Retina (tissue), 1 donor: ENCODE measurements at regions not wholly inside any gene's neighbourhood (a gene's known extent, or its start where the extent isn't known, plus 50 kb on each side); places are given as distances from the start of the nearest gene placed in this dataset.

Experiments
- DNase-seq: peaks from one replicate; pipeline ENCODE4 v3.0.0-alpha.2; 2016

DNA sequence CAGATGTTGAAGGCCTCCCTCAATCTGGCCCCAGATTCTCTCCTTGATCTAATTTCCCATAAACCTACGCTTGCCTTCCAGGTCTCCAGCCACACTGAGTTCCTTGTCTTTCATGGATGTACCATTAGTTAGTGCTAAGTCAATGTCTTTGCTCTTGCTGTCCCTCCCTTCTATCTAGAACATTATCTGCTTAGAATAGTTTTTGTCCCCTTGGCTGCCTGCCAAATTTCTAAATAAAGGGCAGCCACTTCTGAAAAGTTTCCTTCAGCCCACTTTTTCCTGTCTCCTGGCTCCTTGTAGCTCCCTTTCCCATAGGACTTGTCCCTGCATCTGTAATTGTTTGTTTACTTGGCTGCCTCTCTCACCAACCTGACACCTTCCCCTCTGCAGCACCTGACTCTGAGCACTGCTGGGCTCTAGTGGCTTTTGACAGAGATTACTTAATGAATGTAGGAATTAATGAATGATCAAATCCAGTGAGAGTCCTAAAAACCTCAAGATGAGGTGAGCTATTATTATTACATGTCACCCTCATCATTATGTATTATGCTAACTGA is 58.3 kb downstream of the CXCL12 start:
- no peak for DNase-seq

DNA sequence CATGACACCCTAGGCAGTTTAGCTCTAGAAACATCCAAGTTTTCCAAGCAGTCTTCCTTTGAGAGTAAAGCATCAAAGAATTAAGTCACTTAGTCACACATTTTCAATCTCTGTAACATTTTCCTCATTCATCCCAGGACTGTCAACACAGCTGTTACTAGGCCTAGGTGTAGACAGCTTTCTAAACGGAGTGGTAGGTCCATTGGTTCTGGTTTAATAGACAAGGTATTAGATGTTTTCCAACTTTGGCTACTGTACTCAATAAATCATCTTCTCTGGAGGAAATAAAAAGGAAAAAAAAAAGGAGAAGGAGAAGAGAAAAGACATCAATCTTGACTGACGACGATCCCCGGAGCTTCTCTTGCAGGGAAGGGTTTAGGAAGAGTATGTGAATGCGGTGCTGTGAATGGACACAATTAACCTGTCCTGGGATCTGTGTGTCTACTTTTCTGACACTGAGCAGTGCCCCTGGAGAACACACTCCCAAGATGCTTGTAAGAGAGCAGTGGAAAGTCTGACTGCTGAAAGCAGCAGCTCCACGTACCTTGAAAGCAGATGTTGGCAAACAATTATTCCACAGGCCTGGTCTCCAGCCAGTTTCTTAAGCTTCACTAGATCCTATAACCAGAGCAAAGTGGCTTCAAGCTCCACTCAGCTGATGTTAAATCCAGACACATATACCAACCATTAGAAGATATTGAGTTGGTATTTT is 59.1 kb downstream of the CXCL12 start:
- no peak for DNase-seq

DNA sequence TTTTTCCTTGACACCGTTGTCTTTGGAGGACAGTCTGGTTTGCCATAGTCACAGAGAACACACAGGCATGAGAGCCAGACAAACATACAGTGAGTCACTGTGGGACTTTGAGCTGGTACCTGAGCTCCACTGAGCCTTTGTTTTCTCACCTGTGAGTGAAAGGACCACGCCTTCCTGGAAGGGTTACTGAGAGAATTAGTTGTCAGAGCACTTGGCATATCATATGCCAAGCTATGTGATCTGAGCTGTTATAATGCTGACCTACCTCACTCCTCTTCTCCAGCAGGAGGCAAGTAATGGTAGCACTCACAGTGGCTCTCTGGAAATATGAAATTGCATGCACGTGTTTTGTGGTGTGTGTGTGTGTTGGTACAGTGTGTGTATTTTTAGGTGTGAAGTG is 59.7 kb downstream of the CXCL12 start:
- no peak for DNase-seq

DNA sequence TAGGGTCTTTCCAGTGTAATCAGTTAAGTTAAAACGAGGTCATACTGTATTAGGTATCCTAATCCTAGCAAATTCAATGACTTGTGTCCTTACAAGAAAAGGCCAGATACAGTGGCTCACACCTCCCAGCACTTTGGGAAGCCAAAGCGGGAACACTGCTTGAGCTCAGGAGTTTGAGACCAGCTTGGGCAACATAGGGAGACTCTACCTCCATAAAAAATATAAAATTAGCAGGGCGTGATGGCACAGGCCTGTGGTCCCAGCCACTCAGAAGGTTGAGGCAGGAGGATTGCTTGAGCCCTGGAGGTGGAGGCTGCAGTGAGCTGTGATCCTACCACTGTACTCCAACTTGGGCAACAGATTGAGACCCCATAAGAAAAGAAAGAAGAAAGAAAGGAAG is 61.1 kb downstream of the CXCL12 start:
- DNase-seq = no peak

DNA sequence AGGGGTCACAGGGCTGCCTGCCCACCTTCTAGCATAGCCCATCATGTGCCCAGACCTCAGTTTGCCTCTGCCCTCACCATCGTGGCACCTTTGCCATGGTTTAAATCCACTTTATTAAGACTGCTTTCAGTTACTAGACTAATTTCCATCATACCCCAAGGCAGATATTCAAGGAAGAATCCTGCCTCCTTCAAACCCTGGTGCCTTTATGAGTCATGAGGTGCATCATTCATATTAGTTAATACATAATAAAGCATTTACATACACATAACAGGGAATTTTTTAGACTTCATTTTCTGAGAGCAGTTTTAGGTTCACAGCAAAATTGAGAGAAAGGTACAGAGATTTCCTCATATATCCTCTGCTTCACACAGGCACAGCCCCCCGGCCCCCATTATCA is 62.8 kb downstream of the CXCL12 start:
- no peak for DNase-seq

DNA sequence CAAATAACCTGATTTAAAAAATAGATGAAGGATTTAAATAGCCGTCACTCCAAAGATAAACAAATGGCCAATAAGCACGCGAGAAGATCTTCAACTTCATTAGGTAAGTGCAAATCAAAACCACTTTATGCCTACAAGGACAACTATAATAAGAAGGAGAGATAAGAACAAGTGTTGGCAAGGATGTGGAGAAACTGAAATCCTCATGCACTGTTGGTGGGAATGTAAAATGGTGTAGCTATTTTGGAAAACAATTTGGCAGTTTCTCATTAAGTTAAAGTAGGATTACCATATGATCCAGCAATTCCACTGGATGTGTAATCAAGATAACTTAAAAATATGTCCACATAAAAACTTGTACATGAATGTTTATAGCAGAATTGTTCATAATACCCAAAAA is 64.1 kb downstream of the CXCL12 start:
- no peak for DNase-seq

DNA sequence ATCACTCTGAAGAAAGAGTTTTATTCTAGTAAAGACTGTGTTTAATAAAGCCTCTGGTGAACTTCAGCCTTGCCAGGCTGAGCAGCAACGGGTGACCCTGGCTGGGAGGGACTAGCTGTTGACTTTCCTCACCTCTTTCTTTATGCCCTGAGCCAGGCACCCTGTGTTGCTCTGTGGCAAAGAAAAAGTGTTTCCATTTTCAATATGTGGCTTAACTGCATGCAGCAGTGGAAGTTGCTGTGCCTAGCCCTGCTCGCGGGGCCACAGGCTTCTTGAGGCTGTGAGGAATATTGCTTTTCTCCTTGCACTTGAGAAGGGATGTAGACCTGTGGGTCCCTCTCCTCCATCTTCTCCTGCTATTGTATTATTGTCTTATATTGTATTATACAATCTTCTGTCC is 67.0 kb downstream of the CXCL12 start:
- no peak for DNase-seq

DNA sequence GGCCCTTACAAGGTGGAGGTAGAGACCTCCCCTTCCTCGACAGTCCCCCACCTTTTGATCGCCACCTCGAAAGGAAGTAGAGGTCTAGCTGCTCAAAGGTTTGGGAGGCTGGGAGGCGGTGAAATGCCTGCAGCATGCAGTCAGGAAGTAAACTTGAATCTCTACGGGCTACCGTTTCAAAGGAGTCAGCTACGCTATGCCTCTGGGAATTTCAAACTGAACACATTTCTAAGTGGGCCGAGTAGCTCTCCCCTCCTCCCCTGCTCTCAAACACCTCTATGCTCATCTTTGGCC is 68.0 kb downstream of the CXCL12 start:
- DNase-seq = no peak

DNA sequence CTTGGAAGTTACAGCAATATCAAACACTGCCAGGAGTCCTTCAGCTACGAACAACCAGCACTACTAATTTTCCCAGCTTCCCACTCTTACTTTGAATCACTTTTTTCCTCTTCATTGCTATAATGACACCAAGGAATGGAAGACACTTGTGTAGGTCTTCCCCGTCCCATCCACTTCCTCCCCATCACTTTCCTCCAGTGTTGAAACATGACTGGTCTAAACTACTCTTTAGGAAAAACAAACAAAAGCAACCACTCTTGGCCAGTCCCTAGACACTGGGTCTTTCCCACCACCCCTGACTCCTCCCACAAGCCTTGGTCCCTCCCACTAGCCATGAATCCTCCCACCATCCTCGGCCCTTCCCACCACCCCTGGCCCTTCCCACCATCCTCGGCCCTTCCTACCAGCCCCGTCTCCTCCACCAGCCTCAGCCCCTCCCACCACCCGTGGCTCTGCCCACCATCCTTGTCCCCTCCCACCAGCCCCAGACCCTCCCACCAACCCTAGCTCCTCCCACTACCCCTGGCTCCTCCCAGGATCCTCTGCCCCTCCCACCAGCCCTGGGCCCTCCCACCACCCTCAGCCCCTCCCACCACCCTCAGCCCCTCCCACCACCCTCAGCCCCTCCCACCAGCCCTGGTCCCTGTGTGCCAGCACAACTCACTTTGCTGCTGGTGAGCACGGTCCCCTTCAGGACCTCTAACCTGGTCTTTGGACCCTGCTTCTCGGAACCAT is 68.5 kb downstream of the CXCL12 start:
- DNase-seq = no peak

DNA sequence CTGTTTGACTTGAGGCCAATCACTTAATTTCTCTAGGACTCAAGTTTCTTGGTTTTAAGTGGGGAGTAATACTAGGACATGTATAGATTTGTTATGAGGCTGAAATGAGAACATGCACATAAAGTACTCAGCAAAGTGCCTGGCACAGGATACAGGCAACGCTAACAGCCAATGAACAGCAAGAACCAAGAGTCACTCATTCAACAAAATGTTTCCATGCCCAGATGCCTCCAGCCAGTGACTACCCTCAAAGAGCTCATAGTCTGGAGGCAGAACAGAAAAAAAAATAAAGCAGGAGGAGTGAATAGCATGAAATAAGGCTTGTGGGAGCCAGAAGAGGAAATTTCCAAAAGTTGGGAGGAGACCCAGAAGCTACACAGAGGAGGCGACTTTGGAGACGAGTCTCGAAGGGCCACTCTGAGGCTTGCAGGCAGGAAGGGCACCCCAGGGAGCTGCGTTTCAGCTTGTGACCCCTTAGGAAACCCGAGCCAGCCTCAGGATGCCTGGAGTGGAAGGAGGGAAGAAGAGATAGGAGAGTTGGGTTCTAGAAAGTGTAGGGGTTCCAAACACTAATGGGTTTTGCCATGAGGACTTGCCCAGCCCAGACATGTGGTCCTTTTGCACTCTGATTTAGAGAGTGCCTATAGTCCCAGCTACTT is 70.0 kb downstream of the CXCL12 start:
- no peak for DNase-seq

DNA sequence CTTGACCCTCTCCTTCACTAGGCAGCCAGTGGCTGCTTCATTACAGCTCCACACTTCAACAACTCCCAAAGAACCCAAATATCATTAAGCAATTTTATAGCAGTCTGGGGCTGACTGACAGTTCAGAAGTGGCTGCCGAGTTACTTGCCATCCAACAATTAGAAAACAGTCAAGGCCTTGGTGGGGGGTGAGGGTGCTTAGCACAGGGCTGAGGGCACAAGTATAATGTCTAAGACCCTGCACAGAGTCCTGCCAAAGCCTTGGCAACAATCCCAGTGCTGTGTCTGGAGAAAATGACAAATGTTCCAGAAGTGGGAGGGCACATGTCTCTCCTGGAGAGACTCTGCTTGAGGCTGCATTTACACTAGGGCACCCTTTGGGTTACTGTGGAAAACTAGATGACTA is 71.1 kb downstream of the CXCL12 start:
- DNase-seq = no peak

DNA sequence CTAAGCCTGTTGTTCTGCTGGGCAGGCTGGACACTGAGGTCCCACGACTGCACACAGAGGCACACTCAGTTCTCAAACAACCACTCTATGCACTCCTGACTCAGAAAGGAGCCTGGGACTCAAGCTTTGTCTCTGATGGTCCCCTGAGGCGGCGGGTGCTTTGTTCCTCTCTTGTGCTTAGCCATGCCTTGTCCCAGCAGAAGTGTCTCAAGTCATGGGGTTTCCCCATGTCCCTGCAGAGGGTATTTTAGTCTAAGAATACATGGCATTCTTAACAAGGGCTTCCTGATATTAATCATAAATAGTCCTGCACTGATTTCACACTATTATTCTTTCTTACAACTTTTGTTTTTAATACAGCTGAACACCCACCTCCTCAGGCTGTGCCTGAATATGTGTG is 72.5 kb downstream of the CXCL12 start:
- no peak for DNase-seq

DNA sequence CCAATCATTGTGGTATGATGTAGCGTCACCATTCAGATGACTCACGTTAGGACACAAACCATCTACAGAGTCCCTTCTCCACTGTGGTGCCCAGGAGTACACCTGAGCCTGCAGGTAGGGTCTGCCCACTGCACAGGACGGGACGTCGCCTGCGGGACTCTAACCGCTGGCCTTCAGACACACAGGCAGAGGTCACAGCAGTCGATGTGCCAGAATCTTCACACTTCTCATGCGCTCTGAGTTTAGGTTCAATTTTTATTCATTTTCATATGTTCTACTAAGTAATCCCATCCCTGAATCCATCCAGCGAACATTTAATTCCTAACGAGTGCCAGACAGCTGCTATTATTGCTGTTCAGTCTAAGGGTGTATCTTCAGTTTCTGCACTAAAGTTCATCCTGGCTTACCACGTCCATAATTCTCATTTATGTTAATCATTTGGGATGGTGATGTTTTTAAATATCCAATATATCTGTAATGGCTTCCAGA is 73.3 kb downstream of the CXCL12 start:
- no peak for DNase-seq

DNA sequence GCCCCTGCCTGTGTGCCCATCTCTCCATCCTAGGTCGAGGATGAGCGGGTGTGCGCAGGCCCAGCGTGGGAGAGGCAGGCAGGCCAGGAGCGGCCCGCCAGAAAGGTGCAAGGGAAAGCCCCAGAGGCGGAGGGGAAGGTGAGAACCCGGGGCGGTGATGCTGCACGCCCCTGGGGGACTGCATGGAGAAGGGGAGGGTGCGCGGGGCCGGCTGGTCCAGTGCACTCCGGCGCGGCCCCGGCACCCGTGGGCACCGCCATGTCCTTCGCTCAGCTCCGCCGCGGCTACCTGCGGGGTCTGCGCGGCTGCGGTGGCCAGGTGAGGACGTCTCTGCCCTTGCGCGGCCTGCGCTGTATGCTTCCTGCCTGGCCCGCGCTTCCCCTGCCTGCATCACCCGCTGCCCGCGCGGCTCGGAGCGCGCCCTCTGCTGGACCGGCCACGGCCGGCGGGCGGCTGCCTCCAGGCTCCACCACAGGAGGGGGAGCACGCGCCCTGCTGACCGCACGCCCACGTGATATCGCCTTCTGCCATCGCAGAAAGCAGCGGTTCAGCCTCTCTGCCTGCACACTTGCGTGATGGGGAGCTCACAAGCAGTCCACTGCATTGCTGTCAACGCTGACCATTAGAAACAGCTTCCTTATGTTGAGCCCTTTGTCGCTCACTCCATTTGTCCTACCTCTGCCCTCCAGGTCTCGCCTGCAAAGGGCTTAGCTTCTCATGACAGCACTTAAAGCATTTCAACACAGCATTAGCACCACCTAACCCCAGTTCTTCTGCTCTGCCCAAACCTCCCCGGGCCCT is 73.9 kb downstream of the CXCL12 start:
- peak; percentile 97 for DNase-seq

DNA sequence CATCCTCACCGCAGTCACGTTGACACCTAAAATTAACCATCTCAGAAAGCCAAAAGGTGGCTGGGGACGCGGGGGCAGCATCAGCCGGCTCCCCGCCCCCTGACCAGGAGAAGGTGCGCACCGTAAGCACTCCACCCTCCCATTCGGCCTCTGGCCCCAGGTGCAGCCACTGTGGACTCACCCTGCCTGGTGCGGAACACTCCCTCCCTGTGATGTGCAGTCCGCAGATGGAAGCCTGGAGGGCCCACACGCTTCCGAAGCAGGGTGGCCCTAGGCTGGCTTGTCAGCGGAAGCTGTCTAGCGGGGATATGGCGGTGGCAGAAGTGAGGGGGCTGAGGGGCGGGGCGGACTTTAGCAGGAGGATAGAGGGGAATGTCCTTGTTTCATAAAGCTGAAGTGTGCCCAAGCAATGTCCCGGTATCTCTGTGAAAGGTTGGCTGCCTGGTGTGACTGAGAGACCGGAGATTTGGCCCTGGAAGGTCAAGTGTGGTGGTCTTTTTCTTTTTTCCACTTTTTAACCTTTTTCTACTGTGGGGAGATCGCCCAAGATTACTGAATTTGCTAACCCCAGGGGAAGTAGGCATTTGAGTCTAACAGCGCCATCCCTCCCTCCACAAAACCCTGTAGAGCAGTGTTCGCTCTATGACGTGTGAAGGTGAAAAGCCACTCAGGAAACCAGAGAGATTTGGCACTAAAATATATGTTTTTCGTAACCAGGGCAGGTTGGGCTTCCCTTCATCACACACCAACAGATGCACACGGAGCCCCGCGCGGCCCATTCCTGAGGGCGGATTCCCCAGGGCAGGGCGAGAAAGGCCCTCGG is 74.7 kb downstream of the CXCL12 start:
- DNase-seq = no peak

DNA sequence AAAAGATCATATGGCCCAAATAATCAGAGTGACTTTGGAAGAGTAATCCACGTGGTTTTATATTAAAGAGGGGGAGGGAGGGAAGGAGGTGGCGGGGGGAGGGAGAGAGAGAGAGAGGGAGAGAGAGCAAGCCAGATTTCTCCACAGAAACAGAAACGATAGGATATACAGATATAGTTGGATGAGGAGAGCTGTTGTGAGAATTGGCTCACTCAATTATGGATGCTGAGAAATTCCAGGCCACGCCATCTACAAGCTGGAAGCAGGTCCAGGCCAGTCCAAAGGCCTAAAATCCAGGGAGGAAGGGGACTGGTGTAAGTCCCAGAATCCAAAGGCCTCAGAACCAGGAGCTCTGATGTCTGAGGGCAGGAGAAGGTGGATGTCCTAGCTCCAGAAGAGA is 75.5 kb downstream of the CXCL12 start:
- DNase-seq = no peak

DNA sequence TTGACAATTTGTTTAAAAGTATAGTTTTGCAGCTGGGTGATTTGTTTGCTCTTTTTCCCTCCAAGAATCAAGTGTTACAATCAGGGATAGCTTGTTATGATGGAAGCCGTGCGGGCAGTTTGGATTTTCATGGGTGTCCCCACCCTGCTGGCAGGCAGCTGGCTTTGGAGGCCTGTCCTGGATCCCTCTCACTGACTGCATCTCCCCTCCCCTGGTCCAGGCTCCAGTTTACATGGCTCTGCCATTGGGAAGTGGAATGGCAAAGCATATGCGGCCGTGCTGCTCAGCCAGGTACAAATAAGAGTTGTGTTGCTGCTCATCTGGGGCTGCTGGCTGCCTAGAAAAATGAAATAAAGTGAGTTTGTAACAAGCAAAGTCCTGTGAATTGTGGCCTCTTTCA is 76.0 kb downstream of the CXCL12 start:
- no peak for DNase-seq

DNA sequence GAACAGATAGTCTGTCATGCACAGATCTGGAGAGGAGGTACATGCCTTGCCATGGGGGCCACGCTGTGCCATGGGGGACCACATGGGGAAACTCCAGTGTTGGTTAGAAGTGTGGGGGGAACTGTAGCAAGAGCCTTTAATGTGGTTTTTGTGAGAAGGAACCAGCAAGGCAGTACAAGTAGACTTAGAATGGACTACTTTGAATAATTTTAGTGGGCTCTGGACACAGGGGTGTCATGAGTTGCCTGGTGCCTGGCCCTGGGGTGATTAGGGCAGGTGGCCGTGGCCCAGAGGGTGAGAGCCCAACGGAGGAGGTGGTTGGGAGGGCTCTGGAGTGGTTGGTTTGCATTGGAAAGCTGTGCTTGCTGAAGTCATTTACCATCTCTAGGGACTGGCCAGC is 77.2 kb downstream of the CXCL12 start:
- no peak for DNase-seq

DNA sequence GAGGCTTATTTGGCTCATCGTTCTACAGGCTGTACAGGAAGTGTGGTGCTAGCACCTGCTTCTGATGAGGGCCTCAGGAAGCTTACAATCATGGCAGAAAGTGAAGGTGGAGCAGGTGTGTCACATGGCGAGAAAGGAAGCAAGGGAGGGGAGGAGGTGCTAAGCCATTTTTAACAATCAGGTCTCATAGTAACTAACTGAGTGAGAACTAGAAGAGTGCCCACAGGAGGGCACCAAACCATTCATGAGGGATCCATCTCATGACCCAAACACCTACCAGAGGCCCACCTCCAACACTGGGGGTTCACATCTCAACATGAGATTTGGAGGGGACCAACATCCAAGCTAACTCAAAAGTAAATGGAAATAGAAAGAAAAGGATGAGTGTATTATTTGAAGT is 78.1 kb downstream of the CXCL12 start:
- no peak for DNase-seq

DNA sequence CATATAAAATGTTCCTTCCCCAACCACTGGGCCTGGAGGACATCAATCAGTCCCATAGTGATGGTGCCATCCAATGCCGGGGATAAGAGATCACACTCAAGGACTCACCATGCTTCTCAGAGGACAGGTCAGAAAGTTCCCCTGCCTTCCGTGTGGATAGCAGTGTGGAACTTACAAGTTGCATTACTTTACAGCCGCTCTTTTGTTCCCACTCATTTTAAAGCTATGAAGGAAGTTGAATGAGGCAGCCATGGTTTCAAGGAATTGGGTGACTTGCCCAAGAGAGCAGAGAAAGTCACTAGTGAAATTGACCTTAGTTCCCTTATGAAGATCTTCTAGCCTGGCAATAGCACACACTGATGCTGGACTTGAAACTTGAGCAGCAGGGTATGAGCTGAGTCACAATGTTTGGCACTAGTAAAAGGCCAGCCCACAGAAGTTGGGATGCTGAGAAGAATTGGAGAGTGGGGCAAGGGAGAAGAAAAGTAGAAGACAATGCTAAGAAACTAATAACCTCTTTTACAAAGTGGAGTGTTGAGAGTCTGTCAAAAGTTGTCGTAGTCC is 78.7 kb downstream of the CXCL12 start:
- no peak for DNase-seq

DNA sequence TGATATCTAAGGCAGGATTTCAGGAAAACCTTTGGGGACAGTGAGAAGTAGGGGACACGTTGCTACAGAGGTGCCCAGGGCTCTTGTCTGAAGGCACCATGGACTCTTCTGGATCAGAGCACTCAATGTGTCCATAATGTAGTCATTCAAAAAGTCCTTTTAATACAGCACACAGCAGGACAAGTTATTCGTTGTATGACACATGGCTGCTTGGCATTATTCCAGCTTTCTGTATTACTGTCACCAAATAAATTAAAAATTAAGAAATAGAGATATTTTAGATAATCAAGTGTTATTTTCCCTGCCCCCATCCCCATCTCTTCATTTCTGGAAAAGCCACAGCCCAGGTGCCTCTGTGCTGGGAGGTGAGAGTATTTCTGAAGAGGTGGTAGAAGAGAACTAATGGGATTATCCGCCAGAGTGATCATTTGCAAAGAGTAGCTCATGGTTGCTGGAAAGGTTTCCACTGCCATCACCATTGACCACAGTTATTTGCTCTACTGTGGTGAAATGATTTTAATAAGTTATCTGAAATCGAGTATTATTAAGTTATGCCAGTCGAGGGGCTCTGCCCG is 83.0 kb downstream of the CXCL12 start:
- no peak for DNase-seq
